K562 (cell line): ENCODE measurements at regions not wholly inside any gene's neighbourhood (a gene's known extent, or its start where the extent isn't known, plus 50 kb on each side); places are given as distances from the start of the nearest gene placed in this dataset.

ENCODE experiments used
- BRD4 ChIP-seq: fragments of 200-600 bp; sonication (generic); IDR thresholded peaks from 2 replicates; pipeline ENCODE4 v1.6.1; 2017; ENCODE audit warnings: inconsistent platforms
- CCAR2 ChIP-seq: fragments of 200-400 bp; formaldehyde crosslinking; IDR thresholded peaks from 2 replicates; pipeline ENCODE4 v1.6.1; 2017; ENCODE audit warnings: mild to moderate bottlenecking, low read depth, low read length
- EZH2 ChIP-seq: IDR thresholded peaks from 2 replicates; pipeline ENCODE4 v1.6.1; 2012; ENCODE audit warnings: low read depth, mild to moderate bottlenecking, inconsistent platforms, low read length, borderline replicate concordance
- FOXJ3 ChIP-seq: sonication (generic); formaldehyde crosslinking; IDR thresholded peaks from 2 replicates; pipeline ENCODE4 v1.4.0; 2020; ENCODE audit warnings: mild to moderate bottlenecking, missing genetic modification reagents
- KDM1A ChIP-seq, 2 experiments: fragments of 450-650 bp; IDR thresholded peaks; 2 replicates each; pipeline ENCODE4 v1.6.1; 2016; ENCODE audit warnings: mild to moderate bottlenecking in 2 of 2
- RAD21 ChIP-seq, 2 experiments: fragments of 250-450 bp in 1 of 2; fragments of 450-650 bp in 1 of 2; sonication (Bioruptor Pico) in 1 of 2; formaldehyde crosslinking in 1 of 2; IDR thresholded peaks in 1 of 2; conservative IDR thresholded peaks in 1 of 2; 2 replicates each; pipeline versions ENCODE4 v1.4.0 to v1.8.0; 2020 to 2022; ENCODE audit warnings: mild to moderate bottlenecking in 2 of 2, moderate library complexity in 1 of 2
- RBM22 ChIP-seq: fragments of 200-400 bp; formaldehyde crosslinking; IDR thresholded peaks from 2 replicates; pipeline ENCODE4 v1.6.1; 2018; ENCODE audit warnings: low read length, low read depth; ENCODE audit not compliant: poor library complexity, severe bottlenecking
- ZNF253 ChIP-seq: fragments of 250-450 bp; sonication (Bioruptor Pico); conservative IDR thresholded peaks from 2 replicates; pipeline ENCODE4 v1.6.1; 2021; ENCODE audit warnings: mild to moderate bottlenecking
- TF ChIP-seq, protein P1 (sequence below): fragments of 450-650 bp; formaldehyde crosslinking; conservative IDR thresholded peaks from 2 replicates; pipeline ENCODE4 v1.4.0; 2022; ENCODE audit warnings: mild to moderate bottlenecking, missing genetic modification characterization

DNA sequence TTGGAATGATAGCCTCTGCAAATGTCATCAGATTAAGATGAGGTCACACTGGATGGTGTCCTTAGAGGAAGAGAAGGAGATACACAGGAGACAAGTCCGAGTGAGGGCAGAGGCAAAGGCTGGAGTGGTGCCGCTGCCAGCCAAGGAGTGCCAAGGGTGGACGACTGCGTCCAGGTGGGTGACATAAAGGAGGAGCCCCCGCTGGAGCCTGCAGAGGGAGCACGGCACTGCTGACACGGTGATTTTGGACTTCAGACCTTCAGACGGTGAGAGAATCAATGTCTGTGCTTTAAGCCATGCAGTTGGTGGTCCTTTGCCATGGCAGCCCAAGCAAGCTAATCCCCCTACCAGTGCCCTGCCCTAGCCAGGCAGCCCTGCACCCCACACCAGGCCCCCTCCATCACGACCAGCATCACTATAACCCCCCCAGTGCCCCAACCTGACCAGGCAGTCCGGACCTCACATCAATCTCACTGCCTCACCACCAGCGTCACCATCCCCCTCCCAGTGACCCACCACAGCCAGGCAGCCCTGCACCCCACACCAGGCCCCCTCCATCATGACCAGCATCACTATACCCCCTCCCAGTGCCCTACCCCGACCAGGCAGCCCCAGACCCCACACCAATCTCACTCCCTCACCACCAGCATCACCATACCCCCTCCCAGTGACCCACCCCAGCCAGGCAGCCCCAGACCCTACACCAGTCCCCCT is 130.0 kb downstream of the HMX1 start:
- TF ChIP-seq, protein P1, sequence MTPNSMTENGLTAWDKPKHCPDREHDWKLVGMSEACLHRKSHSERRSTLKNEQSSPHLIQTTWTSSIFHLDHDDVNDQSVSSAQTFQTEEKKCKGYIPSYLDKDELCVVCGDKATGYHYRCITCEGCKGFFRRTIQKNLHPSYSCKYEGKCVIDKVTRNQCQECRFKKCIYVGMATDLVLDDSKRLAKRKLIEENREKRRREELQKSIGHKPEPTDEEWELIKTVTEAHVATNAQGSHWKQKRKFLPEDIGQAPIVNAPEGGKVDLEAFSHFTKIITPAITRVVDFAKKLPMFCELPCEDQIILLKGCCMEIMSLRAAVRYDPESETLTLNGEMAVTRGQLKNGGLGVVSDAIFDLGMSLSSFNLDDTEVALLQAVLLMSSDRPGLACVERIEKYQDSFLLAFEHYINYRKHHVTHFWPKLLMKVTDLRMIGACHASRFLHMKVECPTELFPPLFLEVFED (CRISPR knock-in tag) = no peak
- TF ChIP-seq FOXJ3 (no peak), BRD4 (no peak), CCAR2 (no peak), EZH2 (no peak), KDM1A (IDR thresholded peaks at IDR 0.05) (no peak), RAD21 (CRISPR knock-in tag; conservative IDR thresholded peaks at IDR 0.05 in 1 of 2, IDR thresholded peaks at IDR 0.05 in 1 of 2) (no peak), ZNF253 (no peak), RBM22 (no peak)
